Osteocyte (in vitro differentiated cells): ENCODE measurements at regions not wholly inside any gene's neighbourhood (a gene's known extent, or its start where the extent isn't known, plus 50 kb on each side); places are given as distances from the start of the nearest gene placed in this dataset.

Experiments
- DNase-seq: peaks from one replicate; pipeline ENCODE4 v3.0.0; 2021; ENCODE audit warnings: mixed read lengths; ENCODE audit not compliant: unreplicated experiment; ENCODE audit errors: extremely low spot score
- H3K27ac Mint-ChIP-seq: one replicate; pipeline ENCODE4 v1.8.0; 2021; ENCODE audit warnings: mild to moderate bottlenecking, mixed read lengths; ENCODE audit not compliant: unreplicated experiment
- H3K27me3 Mint-ChIP-seq: one replicate; pipeline ENCODE4 v1.8.0; 2021; ENCODE audit warnings: mixed read lengths; ENCODE audit not compliant: unreplicated experiment
- H3K36me3 Mint-ChIP-seq: one replicate; pipeline ENCODE4 v1.8.0; 2021; ENCODE audit warnings: mixed read lengths; ENCODE audit not compliant: unreplicated experiment
- H3K4me1 Mint-ChIP-seq: one replicate; pipeline ENCODE4 v1.8.0; 2021; ENCODE audit warnings: mixed read lengths; ENCODE audit not compliant: unreplicated experiment
- H3K4me3 Mint-ChIP-seq: one replicate; pipeline ENCODE4 v1.8.0; 2021; ENCODE audit warnings: mild to moderate bottlenecking, moderate library complexity, mixed read lengths; ENCODE audit not compliant: unreplicated experiment
- H3K9me3 Mint-ChIP-seq: one replicate; pipeline ENCODE4 v1.8.0; 2021; ENCODE audit warnings: mixed read lengths; ENCODE audit not compliant: unreplicated experiment
- TF ChIP-seq, protein P1 (sequence below): fragments of 200-600 bp; sonication (generic); IDR thresholded peaks from 2 replicates; pipeline ENCODE4 v1.5.0; 2021; ENCODE audit warnings: antibody characterized with exemption, mild to moderate bottlenecking, moderate library complexity

GRCh38 chr4:165787516-165788274 lies 85.3 kb upstream of the TLL1 start:
- no peak overlapping the region for H3K4me3 Mint-ChIP-seq
- no peak for DNase-seq
- TF ChIP-seq, protein P1, sequence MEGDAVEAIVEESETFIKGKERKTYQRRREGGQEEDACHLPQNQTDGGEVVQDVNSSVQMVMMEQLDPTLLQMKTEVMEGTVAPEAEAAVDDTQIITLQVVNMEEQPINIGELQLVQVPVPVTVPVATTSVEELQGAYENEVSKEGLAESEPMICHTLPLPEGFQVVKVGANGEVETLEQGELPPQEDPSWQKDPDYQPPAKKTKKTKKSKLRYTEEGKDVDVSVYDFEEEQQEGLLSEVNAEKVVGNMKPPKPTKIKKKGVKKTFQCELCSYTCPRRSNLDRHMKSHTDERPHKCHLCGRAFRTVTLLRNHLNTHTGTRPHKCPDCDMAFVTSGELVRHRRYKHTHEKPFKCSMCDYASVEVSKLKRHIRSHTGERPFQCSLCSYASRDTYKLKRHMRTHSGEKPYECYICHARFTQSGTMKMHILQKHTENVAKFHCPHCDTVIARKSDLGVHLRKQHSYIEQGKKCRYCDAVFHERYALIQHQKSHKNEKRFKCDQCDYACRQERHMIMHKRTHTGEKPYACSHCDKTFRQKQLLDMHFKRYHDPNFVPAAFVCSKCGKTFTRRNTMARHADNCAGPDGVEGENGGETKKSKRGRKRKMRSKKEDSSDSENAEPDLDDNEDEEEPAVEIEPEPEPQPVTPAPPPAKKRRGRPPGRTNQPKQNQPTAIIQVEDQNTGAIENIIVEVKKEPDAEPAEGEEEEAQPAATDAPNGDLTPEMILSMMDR, result no peak
- H3K27ac Mint-ChIP-seq, result no peak overlapping the region
- H3K4me1 Mint-ChIP-seq, result peaks cover 21% of the 10 kb centered on the region
- H3K9me3 Mint-ChIP-seq, result no peaks in the 10 kb centered on the region
- H3K27me3 Mint-ChIP-seq, result no peaks in the 10 kb centered on the region
- no peaks in the 10 kb centered on the region for H3K36me3 Mint-ChIP-seq

GRCh38 chr4:165788686-165789463 lies 84.2 kb upstream of the TLL1 start:
- Mint-ChIP-seq H3K27me3 (no peaks in the 10 kb centered on the region), H3K4me1 (peaks cover 16% of the 10 kb centered on the region)
- TF ChIP-seq, protein P1, result no peak

GRCh38 chr4:165793236-165793635 lies 79.8 kb upstream of the TLL1 start:
- Mint-ChIP-seq H3K27ac (no peak overlapping the region), H3K4me3 (no peak overlapping the region), H3K4me1 (no peaks in the 10 kb centered on the region), H3K9me3 (no peaks in the 10 kb centered on the region), H3K27me3 (no peaks in the 10 kb centered on the region), H3K36me3 (no peaks in the 10 kb centered on the region)
- TF ChIP-seq, protein P1, result no peak
- no peak for DNase-seq

More at GRCh38 chr4:165788686-165789463, 84.2 kb upstream of the TLL1 start:
- no peak overlapping the region for H3K27ac Mint-ChIP-seq
- no peak for DNase-seq
- H3K9me3 Mint-ChIP-seq, result no peaks in the 10 kb centered on the region
- H3K4me3 Mint-ChIP-seq, result no peak overlapping the region
- H3K36me3 Mint-ChIP-seq, result no peaks in the 10 kb centered on the region

DNA sequence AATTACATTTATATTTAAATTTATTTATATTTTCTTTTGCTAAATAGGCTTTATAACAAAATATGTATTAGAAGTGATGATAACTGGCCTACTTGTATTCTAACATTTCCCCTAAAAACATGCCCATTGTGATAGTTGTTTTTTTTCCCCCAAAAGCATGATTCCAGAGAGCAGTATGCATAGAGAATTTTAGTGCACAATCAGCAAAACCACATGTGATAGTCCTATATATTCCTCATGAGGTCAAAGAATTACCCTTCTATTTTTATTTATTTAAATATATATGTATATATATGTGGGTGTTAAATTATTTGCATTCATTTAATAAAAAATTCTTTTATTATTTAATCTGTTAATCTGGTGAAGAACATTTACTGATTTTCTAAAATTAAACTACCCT lies 78.2 kb upstream of the TLL1 start:
- no peaks in the 10 kb centered on the region for H3K36me3 Mint-ChIP-seq
- H3K4me1 Mint-ChIP-seq, result no peaks in the 10 kb centered on the region
- TF ChIP-seq, protein P1, result no peak
- no peak for DNase-seq
- no peaks in the 10 kb centered on the region for H3K9me3 Mint-ChIP-seq
- H3K4me3 Mint-ChIP-seq, result no peak overlapping the region
- no peaks in the 10 kb centered on the region for H3K27me3 Mint-ChIP-seq
- H3K27ac Mint-ChIP-seq, result no peak overlapping the region

- no peak overlapping the region for H3K4me3 Mint-ChIP-seq
- H3K27ac Mint-ChIP-seq, result no peak overlapping the region
- no peaks in the 10 kb centered on the region for H3K27me3 Mint-ChIP-seq
- H3K36me3 Mint-ChIP-seq, result no peaks in the 10 kb centered on the region
- TF ChIP-seq, protein P1, result no peak
- no peaks in the 10 kb centered on the region for H3K4me1 Mint-ChIP-seq
- DNase-seq, result no peak
- no peaks in the 10 kb centered on the region for H3K9me3 Mint-ChIP-seq
Measured at GRCh38 chr4:165799384-165799815, 73.6 kb upstream of the TLL1 start.
